ENCODE measurements at regions not wholly inside any gene's neighbourhood (a gene's known extent, or its start where the extent isn't known, plus 50 kb on each side); places are given as distances from the start of the nearest gene placed in this dataset.
"Not testable (repeated sequence)": the region's sequence is repeated elsewhere in the genome, so short reads cannot be mapped to it uniquely, and the experiment has no call there.

GRCh38 chr3:59360312-59360711, 310.5 kb upstream of the CFAP20DC start:
- not testable (repeated sequence) for DNase-seq (ENCODE audit: low spot score)

DNA sequence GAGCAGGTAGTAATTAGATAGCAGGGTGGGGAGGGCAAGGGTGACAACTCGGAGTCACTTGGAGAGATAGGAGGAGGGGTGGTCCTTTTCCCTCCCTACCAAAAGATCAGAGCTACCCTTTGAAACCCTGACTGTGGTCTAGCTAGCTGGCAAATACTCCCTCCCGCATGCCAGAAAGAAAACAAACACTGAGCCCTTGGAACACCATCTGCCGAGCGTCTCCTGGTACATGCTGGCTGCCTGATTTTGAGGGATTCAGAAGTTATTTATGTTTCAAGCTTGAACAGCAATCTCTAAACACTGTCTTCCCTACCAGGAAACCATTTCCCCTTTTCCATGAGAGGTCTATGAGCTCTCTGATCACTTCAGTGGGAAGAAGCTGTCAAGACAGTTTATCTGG, 291.6 kb upstream of the CFAP20DC start:
- no peak for DNase-seq (ENCODE audit: low spot score)

GRCh38 chr3:59339818-59340217, 290.0 kb upstream of the CFAP20DC start:
- no peak for DNase-seq (ENCODE audit: low spot score)

GRCh38 chr3:59338934-59339333, 289.1 kb upstream of the CFAP20DC start:
- DNase-seq (ENCODE audit: low spot score) = no peak

- DNase-seq (ENCODE audit: low spot score) = no peak
Observed at GRCh38 chr3:59335338-59335737, 285.5 kb upstream of the CFAP20DC start.

DNA sequence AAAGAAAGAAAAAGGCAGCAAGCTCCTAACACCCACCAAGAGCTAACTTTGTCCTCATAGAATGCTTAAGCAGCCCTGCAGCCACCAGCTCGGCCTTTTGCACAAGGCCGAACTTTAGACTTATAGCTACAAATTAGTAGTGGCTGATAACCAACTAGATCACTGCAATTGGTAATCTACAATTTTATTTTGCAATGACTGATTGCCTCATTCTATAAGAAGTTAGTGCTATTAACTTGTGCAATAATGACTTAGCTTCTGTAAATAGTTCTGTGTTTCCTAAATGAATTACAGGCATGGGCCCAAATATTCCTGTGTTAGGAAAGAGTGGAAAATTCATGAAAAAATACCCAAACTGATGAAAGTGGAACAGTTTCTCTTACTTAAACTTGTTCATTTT, 284.8 kb upstream of the CFAP20DC start:
- DNase-seq (ENCODE audit: low spot score) = no peak

DNA sequence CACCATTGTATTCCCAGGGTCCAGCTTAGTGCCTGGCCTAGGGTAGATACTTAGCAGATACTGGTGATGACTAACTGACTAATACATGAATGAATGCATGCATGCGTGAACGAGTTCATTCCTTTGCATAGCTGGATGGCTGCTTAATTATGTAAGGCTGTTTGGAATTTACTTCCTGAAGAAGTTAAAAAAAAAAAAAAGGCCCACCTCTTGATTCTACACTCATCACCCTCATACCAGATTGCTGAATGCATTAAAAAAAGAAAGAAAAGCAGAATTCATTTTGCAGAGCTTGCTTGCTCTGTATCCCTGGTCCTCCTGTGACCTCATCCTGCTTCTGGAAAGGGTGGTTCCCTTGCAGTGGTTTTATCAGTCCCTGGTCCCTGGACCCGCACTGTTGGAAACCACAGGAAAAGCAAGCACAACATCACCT, 277.6 kb upstream of the CFAP20DC start:
- no peak for DNase-seq (ENCODE audit: low spot score)

DNA sequence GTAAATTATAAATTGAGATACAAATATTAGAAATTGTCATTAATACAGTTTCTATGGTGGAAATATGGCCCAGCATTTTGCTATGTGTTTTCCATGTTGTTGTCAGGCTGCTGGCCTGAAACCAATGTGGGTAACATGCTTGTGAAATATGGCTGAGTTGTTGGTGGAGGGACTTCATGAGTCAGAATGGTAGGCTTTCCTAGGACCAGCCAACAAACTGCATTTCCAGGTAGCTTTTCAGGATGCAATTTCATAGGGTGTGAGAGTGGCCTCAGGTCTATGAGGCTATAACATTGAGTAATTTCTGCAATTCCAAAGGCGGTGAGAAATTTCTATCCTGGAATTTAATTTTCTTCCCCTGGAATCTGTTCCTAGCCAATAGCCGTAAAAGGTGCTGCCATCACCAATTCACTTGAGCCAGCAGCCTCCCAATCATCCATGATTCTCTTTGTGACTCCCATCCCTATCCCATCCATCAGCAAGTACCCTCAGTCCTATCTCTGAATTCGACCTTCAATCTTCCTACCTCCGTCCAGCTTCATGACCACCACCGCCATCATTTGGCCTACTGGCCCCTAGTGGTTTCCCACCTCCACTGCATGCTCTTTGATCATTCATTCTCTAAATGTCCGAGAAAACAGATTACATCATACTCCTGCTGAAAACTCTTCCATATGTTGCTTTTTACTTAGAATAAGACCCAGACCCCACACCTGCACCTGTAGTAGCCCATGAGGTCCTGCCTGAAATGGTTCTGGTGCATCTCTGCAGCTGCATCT, 276.6 kb upstream of the CFAP20DC start:
- no peak for DNase-seq (ENCODE audit: low spot score)

DNA sequence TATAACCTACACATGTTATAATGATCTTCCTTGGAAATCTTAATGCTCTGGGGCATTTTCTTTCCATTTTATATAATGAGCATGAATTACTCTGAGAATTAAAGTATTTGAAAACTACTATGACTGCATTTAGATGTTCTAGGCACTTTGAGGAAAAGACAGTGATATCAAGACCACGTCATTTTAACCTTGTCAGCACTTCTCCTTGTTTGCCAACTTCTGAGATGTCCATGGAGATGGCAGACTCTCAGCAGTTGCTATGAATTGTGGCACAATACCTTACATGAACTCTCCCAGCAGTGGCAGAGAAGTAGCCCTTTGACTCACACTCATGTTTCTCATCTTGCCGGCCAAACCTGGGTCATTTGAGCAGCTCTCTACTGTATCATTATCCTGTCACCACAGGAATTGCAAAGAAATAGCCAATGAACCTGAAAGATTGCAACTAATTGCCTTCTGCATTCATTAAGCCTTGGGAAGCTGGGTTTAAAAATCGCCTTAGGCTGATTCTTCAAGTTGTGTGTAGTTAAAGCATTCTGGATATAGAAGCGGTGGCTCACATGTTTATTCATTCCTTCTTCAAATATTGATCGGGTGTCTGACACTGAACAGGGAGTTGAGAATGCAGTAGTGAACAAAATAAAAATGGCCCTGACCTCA, 272.2 kb upstream of the CFAP20DC start:
- no peak for DNase-seq (ENCODE audit: low spot score)

- peak; percentile 13 for DNase-seq (ENCODE audit: low spot score)
Observed at GRCh38 chr3:59320080-59320479, 270.3 kb upstream of the CFAP20DC start.

GRCh38 chr3:59319442-59319841, 269.6 kb upstream of the CFAP20DC start:
- DNase-seq (ENCODE audit: low spot score) = no peak

- DNase-seq (ENCODE audit: low spot score) = no peak
Observed at GRCh38 chr3:59318881-59319280, 269.1 kb upstream of the CFAP20DC start.

DNA sequence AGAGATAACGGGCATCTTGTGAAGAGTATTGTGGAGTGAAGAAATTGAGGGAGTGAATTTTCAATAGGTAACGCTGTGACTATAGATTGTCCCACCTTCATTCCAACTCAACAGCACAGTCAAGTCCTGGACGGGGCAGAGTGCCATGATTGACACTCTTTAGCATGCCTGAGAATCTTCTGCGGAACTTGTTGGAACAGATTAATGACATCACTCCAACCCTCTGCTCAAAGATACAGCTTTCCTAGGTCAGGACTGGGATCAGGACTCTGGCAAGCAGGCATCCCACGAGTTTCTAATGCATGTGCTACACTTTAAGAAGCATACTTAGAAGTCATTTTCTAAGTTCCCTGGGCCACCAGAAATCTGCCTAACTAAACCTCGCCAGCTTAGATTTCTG, 267.6 kb upstream of the CFAP20DC start:
- DNase-seq (ENCODE audit: low spot score) = no peak

DNA sequence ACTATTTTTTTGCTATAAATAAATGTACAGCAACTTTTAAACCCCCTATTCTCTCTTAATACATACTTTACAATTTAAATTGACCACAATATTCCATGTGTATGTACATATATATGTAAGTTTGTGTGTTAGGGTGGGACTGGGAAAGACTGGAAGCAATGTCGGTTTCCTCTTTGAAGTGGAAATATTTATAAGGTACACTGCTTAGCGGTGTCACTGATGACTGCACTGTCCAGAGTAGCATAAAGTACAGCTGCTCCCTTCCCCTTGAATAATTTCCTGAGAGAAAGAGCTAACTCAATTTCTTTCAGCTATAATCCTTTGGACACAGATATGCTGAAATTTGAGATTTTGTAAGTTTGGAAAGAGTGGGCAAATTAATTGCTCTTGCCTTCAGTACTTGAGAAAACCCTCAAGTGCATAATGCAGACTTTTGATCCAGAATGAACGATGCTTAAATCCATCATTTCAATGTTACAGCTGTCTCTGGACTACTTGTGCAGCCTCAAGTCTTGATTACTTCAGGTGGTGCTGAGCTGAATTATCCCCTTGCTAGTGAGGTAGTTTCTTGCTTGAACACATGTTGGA, 267.0 kb upstream of the CFAP20DC start:
- no peak for DNase-seq (ENCODE audit: low spot score)

GRCh38 chr3:59313365-59313764, 263.5 kb upstream of the CFAP20DC start:
- DNase-seq (ENCODE audit: low spot score) = peak; percentile 43

- no peak for DNase-seq (ENCODE audit: low spot score)
Observed at GRCh38 chr3:59311231-59311630, 261.4 kb upstream of the CFAP20DC start.

DNA sequence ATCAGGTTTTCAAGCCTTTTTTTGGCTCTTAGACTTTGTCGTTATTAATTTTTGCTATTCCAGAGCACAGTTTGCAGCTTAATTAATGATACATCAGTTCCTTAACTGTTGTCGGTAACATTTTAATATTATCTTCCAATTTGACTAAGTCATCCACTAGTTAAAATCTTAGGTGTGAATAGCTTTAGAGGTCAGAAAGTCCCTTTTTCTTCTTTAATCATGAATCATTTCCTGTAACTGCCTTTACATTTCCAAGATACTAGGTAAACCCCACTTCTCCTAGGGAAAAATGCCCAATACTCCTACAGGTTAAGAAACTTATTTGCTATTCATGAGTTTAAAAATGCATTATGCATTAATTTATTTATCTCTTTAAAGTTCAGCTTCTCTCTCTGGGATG, 260.9 kb upstream of the CFAP20DC start:
- DNase-seq (ENCODE audit: low spot score) = no peak

- DNase-seq (ENCODE audit: low spot score) = no peak
Observed at GRCh38 chr3:59308684-59309083, 258.9 kb upstream of the CFAP20DC start.

DNA sequence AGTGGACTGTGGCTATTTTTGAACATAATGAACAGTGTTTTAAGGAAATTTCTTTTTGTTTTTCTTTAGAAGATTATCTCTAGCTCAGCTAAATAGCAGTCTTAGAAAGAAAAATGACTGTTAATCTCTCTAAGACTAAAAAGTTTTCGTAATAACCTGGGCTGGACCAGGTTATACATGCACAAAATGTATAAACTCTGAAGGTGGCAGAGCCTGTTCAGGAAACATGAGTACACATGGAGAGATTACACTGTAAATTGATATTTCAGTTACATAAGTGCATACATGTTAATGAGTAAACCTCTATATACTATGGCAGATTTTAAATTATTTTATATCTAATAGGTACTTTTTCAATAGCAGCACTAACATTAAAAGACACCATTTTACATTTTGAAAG, 258.2 kb upstream of the CFAP20DC start:
- no peak for DNase-seq (ENCODE audit: low spot score)

DNA sequence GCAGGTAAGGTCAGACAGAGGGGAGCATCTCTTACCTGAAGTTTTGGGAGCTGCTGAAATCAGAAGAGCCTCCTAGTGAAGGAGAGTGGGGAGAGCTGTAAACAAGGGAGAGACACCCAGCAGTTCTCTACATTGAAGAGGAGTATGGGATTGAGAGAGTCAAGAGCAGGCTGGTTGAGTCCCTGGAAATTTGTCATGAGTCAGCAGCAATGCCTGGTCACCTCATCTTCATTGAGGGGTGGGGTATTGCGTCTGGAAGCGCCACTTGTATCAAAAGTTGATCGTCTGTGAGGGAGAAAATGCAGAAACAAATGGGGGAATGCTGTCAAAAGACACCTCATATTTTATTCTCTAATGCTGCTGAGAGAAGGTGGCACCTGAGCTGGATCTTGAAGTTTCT, 256.6 kb upstream of the CFAP20DC start:
- no peak for DNase-seq (ENCODE audit: low spot score)

GRCh38 chr3:59304296-59304695, 254.5 kb upstream of the CFAP20DC start:
- DNase-seq (ENCODE audit: low spot score) = no peak

DNA sequence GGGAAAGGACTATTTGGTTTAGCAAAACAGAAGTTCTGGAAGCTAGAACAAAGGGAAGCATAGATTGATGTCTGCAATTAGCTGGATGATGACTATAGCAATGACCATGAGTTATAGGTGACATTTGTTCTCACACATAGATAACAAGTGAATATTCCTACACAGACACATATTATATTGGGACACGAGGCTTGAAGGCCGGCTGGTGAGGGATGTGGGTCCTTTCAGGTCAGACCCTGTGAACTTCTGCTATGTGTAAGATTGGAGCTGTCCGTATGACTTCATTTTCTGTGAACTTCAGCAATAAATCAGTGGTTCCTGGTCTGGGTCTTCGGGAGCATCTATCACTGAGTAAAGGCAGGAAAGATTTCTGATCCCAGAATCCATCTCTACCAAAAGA, 253.6 kb upstream of the CFAP20DC start:
- no peak for DNase-seq (ENCODE audit: low spot score)

DNA sequence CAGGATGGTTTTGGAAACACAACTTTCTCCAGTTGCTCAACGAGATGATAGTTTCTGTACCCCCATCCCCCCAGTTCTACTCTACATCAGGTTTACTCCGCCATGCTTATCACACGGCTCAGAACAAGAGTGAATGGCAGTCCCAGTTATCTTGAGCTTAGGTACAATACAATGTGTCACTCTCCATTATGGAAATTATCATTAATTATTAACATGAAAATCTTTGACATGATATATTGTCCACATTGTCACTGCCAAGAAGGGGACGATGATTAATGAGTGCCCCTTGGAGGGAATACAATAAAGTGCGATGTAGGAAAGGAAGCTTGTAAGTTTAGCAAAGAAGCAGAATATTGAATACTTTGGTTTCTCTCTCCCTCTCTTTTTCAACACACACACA, 252.6 kb upstream of the CFAP20DC start:
- peak; percentile 11 for DNase-seq (ENCODE audit: low spot score)
